ENCODE measurements at regions not wholly inside any gene's neighbourhood (a gene's known extent, or its start where the extent isn't known, plus 50 kb on each side); places are given as distances from the start of the nearest gene placed in this dataset.

DNA sequence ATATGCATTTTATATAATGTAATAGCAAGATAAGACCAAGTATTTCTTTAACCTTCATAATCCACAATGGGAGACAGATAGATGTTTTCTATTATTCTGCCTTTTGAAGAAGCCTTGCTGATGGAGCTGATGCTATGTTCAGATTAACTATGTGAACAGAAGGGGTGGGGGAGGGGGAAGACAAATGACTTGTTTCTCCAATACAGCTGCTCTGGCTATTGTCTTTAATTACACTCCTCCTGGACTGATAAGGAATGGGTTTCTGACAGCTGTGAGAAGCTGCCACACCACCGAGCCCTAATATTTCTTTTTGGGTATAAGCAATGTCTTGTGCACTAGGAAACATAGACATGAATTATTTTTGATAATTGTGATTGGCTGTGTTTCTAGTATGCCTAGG lies 62.0 kb downstream of the CAVIN4 start:
- no peak overlapping the region for H3K4me3 ChIP-seq
- H3K27me3 ChIP-seq, result no peaks in the 10 kb centered on the region
- no peak overlapping the region for H3K27ac ChIP-seq
- DNase-seq, result no peak
- H3K36me3 ChIP-seq, result no peaks in the 10 kb centered on the region
- intact Hi-C loops (cut with DNase I), result no loop called here
- H3K4me1 ChIP-seq, result no peaks in the 10 kb centered on the region
- TF ChIP-seq, protein P1, sequence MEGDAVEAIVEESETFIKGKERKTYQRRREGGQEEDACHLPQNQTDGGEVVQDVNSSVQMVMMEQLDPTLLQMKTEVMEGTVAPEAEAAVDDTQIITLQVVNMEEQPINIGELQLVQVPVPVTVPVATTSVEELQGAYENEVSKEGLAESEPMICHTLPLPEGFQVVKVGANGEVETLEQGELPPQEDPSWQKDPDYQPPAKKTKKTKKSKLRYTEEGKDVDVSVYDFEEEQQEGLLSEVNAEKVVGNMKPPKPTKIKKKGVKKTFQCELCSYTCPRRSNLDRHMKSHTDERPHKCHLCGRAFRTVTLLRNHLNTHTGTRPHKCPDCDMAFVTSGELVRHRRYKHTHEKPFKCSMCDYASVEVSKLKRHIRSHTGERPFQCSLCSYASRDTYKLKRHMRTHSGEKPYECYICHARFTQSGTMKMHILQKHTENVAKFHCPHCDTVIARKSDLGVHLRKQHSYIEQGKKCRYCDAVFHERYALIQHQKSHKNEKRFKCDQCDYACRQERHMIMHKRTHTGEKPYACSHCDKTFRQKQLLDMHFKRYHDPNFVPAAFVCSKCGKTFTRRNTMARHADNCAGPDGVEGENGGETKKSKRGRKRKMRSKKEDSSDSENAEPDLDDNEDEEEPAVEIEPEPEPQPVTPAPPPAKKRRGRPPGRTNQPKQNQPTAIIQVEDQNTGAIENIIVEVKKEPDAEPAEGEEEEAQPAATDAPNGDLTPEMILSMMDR (IDR thresholded peaks at IDR 0.05), result no peak
- no peak for TF ChIP-seq POLR2A (IDR thresholded peaks at IDR 0.05)
- no peak for TF ChIP-seq EP300 (IDR thresholded peaks at IDR 0.05)
- no peak for TF ChIP-seq POLR2AphosphoS5 (IDR thresholded peaks at IDR 0.05)
- H3K9me3 ChIP-seq, result peaks cover 0 to 3% (median 0%) of the 10 kb centered on the region in 4 donors
- 31 to 46% methylated on average over 1 of the region's 1 CpG for WGBS, 2 donors

DNA sequence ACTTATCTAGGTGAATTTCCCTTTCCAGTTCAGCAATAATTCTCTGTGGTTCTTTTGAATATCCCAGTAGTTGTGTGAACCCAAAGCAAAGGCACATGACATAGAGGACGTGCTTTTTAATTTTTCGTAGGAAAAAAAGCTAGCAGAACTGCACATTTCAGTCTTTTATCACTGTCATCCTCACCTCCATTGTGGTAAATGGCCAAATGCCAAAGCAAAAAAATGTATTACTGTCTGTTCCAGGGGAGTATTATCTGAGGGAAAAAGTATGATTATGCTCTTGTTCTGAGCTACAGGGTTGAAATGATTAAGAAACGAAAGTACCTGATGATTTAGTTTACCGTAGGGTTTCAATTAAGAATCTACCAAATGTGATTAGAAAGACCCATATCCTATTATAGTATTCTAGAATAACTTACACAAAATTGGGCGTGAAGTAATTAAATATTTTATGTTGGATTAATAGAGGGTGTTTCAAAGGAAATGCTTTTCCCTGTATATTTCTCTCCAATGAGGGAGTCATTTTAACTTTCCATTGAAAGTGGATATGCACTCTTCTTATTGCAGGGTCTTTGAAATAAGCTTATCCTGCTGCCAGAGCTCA lies 62.7 kb downstream of the CAVIN4 start:
- WGBS, 2 donors, result 87 to 88% methylated on average over 5 of the region's 5 CpGs
- H3K27ac ChIP-seq, result no peak overlapping the region
- H3K27me3 ChIP-seq, result no peaks in the 10 kb centered on the region
- no peak for DNase-seq
- H3K9me3 ChIP-seq, result peaks cover 0 to 3% (median 0%) of the 10 kb centered on the region in 4 donors
- H3K36me3 ChIP-seq, result no peaks in the 10 kb centered on the region
- no peaks in the 10 kb centered on the region for H3K4me1 ChIP-seq
- no peak overlapping the region for H3K4me3 ChIP-seq
- no peak for TF ChIP-seq POLR2A (IDR thresholded peaks at IDR 0.05)
- no peak for TF ChIP-seq POLR2AphosphoS5 (IDR thresholded peaks at IDR 0.05)
- no peak for TF ChIP-seq EP300 (IDR thresholded peaks at IDR 0.05)
- TF ChIP-seq, protein P1 (IDR thresholded peaks at IDR 0.05), result no peak
- intact Hi-C loops (cut with DNase I), result no loop called here

DNA sequence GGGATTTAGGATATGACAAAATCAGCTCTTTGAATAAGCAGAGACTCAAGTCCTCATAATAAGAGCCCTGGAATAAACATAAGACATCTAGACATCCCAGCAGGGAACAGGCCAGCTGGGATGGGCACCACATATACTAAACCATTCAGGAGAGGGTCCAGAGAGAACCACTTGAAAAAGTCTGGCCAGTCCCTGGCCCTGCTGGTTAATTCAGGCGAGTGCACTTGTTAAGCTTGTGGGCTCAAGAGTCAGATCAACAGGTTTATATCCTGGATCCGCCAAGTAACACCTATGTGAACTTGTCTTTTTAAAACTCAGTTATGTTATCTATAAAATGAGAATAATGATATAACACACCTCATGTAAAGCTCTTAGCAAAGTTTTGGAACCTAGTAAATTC lies 63.3 kb downstream of the CAVIN4 start:
- no peaks in the 10 kb centered on the region for H3K4me1 ChIP-seq
- H3K36me3 ChIP-seq, result no peaks in the 10 kb centered on the region
- no peak for TF ChIP-seq POLR2A (IDR thresholded peaks at IDR 0.05)
- TF ChIP-seq, protein P1 (IDR thresholded peaks at IDR 0.05), result no peak
- no peak for TF ChIP-seq EP300 (IDR thresholded peaks at IDR 0.05)
- no peak for TF ChIP-seq POLR2AphosphoS5 (IDR thresholded peaks at IDR 0.05)
- no peak overlapping the region for H3K27ac ChIP-seq
- H3K4me3 ChIP-seq, result no peak overlapping the region
- H3K27me3 ChIP-seq, result no peaks in the 10 kb centered on the region
- intact Hi-C loops (cut with DNase I), result no loop called here
- H3K9me3 ChIP-seq, result no peaks in the 10 kb centered on the region
- WGBS, 2 donors, result 76 to 83% methylated on average over 2 of the region's 2 CpGs
- DNase-seq, result no peak

DNA sequence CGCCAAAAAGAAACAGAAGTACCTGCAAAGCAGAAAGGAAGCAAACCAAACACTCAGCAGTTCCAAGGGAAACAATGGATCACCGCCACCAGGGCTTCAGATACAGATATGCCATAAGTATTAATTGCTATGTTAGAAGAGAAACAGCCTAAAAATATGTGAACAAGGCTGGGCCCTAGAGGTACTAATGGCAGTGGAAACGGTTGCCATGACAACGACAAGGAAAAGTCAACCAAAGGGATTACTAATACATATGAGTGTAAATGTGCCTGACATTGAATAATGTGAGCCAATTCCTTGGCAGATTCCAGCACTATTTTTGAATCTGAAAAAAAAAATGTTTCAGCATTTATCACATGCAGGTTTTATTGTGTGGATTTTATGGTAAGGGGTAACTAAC lies 75.0 kb downstream of the CAVIN4 start:
- H3K4me3 ChIP-seq, result no peak overlapping the region
- DNase-seq, result no peak
- no peak overlapping the region for H3K27ac ChIP-seq
- H3K27me3 ChIP-seq, result no peaks in the 10 kb centered on the region
- WGBS, 2 donors, result 91 to 92% methylated on average over 4 of the region's 4 CpGs
- no peaks in the 10 kb centered on the region for H3K4me1 ChIP-seq
- H3K36me3 ChIP-seq, result no peaks in the 10 kb centered on the region
- intact Hi-C loops (cut with DNase I), result no loop called here
- TF ChIP-seq POLR2A (IDR thresholded peaks at IDR 0.05), result no peak
- TF ChIP-seq EP300 (IDR thresholded peaks at IDR 0.05), result no peak
- TF ChIP-seq POLR2AphosphoS5 (IDR thresholded peaks at IDR 0.05), result no peak
- TF ChIP-seq, protein P1 (IDR thresholded peaks at IDR 0.05), result no peak
- peaks cover 0 to 3% (median 1%) of the 10 kb centered on the region in 4 donors for H3K9me3 ChIP-seq
